ENCODE measurements at regions not wholly inside any gene's neighbourhood (a gene's known extent, or its start where the extent isn't known, plus 50 kb on each side); places are given as distances from the start of the nearest gene placed in this dataset.

DNA sequence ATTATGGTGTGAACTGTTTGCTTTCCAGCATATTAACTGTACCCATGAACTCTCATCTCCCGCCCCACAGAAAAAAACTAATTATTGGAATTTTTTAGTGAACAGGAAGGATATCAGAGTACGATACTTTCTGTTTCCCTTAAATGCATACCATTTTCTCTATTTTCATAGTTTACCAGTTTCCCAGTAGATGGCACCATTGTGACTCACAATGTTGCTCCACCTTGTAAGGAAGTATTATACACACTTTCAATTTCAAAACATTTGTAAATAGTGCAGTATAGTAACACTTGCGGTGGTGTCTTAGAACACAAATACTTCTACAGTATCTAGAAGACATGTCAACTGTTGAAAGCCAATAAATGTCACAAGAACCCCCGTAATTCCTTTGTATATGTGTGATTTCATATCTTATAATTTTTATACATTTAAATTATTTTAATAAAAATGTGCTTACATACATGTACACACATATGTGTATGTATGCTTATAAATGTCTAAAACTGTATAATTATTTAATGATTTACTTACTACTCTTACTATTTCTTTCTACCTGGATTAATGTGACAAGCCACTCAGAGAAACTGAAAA, 167.3 kb downstream of the SLIT2 start:
- Histone ChIP-seq H3K79me2 (ENCODE audit: low read depth) (no peaks in the 10 kb centered on the region), H3K4me1 (no peaks in the 10 kb centered on the region), H3K4me2 (no peak overlapping the region), H3K9me3 (ENCODE audit: low read depth) (no peaks in the 10 kb centered on the region), H3F3A (ENCODE audit: low read depth) (no peaks in the 10 kb centered on the region), H3K27ac (no peak overlapping the region), H3K4me3 (no peak overlapping the region), H3K27me3 (no peaks in the 10 kb centered on the region), H2AFZ (replicated peaks) (no peak overlapping the region), H4K20me1 (ENCODE audit: low read depth) (no peaks in the 10 kb centered on the region), H3K36me3 (no peaks in the 10 kb centered on the region), H3K9ac (no peak overlapping the region)
- DNase-seq (ENCODE audit: low spot score), result peak; percentile 40
- peaks cover 15% of the 10 kb centered on the region for H3K4me1 Mint-ChIP-seq
- TF ChIP-seq EZH2 (IDR thresholded peaks at IDR 0.05) (no peak), EZH2phosphoT487 (IDR thresholded peaks at IDR 0.05) (no peak)
- TF ChIP-seq, protein P1, sequence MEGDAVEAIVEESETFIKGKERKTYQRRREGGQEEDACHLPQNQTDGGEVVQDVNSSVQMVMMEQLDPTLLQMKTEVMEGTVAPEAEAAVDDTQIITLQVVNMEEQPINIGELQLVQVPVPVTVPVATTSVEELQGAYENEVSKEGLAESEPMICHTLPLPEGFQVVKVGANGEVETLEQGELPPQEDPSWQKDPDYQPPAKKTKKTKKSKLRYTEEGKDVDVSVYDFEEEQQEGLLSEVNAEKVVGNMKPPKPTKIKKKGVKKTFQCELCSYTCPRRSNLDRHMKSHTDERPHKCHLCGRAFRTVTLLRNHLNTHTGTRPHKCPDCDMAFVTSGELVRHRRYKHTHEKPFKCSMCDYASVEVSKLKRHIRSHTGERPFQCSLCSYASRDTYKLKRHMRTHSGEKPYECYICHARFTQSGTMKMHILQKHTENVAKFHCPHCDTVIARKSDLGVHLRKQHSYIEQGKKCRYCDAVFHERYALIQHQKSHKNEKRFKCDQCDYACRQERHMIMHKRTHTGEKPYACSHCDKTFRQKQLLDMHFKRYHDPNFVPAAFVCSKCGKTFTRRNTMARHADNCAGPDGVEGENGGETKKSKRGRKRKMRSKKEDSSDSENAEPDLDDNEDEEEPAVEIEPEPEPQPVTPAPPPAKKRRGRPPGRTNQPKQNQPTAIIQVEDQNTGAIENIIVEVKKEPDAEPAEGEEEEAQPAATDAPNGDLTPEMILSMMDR (IDR thresholded peaks at IDR 0.05), result peak; percentile 66
- no peak overlapping the region for H3K4me3 Mint-ChIP-seq
- peaks cover 5% of the 10 kb centered on the region for H3K36me3 Mint-ChIP-seq
- no peak overlapping the region for H3K27ac Mint-ChIP-seq
- H3K27me3 Mint-ChIP-seq (ENCODE audit: insufficient read depth, low read depth), result no peaks in the 10 kb centered on the region
- H3K9me3 Mint-ChIP-seq, result no peaks in the 10 kb centered on the region

DNA sequence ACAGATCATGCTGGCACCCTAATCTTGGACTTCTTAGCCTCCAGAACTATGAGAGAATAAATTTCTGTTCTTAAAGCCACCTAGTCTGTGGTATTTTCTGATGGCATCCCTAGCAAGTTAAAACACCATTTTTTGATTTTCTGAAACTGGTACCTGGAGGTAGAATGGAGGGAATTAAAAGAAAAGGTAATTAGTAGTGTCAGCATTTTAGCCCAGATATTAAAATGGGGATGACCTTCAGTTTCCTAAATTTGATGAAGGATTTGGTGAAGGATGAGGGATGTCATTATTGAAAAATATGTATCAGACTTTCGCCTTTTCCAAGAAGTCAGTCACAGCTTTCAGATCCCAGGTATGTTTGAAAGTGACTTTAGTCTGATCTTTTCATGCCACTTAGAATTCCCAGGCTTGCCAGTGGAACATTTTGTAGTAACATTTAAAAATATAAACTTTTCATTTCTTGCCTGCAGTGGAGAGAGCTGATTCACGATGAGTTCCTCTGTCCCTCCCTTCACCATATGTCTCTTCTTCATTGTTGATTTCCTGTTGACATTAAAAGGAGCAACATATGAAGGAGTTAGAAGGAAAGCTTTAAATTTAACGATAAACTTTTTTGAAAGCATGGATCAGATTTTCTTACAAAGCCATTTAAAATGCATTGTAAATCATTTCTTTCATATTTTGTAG, 169.4 kb downstream of the SLIT2 start:
- Histone ChIP-seq H3K4me3 (no peak overlapping the region), H2AFZ (replicated peaks) (no peak overlapping the region), H3K9ac (no peak overlapping the region), H3K27me3 (no peaks in the 10 kb centered on the region), H4K20me1 (ENCODE audit: low read depth) (no peaks in the 10 kb centered on the region), H3K27ac (no peak overlapping the region), H3K36me3 (no peaks in the 10 kb centered on the region), H3K4me2 (no peak overlapping the region), H3K4me1 (no peaks in the 10 kb centered on the region), H3K9me3 (ENCODE audit: low read depth) (no peaks in the 10 kb centered on the region), H3F3A (ENCODE audit: low read depth) (no peaks in the 10 kb centered on the region), H3K79me2 (ENCODE audit: low read depth) (no peaks in the 10 kb centered on the region)
- TF ChIP-seq EZH2 (IDR thresholded peaks at IDR 0.05), result no peak
- no peak for TF ChIP-seq EZH2phosphoT487 (IDR thresholded peaks at IDR 0.05)
- TF ChIP-seq, protein P1 (IDR thresholded peaks at IDR 0.05), result no peak
- Mint-ChIP-seq H3K4me1 (peaks cover 19% of the 10 kb centered on the region), H3K36me3 (peaks cover 2% of the 10 kb centered on the region), H3K4me3 (no peak overlapping the region), H3K9me3 (no peaks in the 10 kb centered on the region), H3K27ac (no peak overlapping the region), H3K27me3 (ENCODE audit: insufficient read depth, low read depth) (no peaks in the 10 kb centered on the region)
- DNase-seq (ENCODE audit: low spot score), result no peak

DNA sequence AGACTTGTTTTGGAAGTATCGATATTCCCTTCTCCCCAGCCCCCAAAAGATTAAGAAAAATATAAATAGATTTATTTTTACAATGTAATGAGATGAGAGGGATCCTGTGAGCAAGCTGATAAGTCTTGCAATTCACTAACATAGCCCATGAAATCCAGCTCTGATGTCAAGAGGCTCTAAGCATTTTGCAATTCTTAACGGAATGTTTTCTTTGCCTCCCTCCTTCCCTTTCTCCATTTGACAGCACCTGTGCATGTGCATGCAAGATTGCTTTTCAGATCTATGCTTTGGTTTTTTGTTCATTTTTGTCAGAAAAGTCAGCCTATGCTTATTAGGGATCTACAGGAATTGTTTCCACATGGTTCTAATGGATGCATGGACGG, 169.9 kb downstream of the SLIT2 start:
- no peaks in the 10 kb centered on the region for H3K36me3 ChIP-seq
- H3K9ac ChIP-seq, result no peak overlapping the region
- H3K27me3 ChIP-seq, result no peaks in the 10 kb centered on the region
- TF ChIP-seq, protein P1 (IDR thresholded peaks at IDR 0.05), result no peak
- TF ChIP-seq EZH2 (IDR thresholded peaks at IDR 0.05) (no peak), EZH2phosphoT487 (IDR thresholded peaks at IDR 0.05) (no peak)
- no peaks in the 10 kb centered on the region for H3F3A ChIP-seq (ENCODE audit: low read depth)
- H3K27ac ChIP-seq, result no peak overlapping the region
- DNase-seq (ENCODE audit: low spot score), result no peak
- no peak overlapping the region for H3K4me3 ChIP-seq
- Mint-ChIP-seq H3K27me3 (ENCODE audit: insufficient read depth, low read depth) (no peaks in the 10 kb centered on the region), H3K36me3 (no peaks in the 10 kb centered on the region), H3K27ac (no peak overlapping the region), H3K9me3 (no peaks in the 10 kb centered on the region), H3K4me3 (no peak overlapping the region), H3K4me1 (peaks cover 22% of the 10 kb centered on the region)
- no peak overlapping the region for H3K4me2 ChIP-seq
- H2AFZ ChIP-seq (replicated peaks), result no peak overlapping the region
- no peaks in the 10 kb centered on the region for H3K4me1 ChIP-seq
- no peaks in the 10 kb centered on the region for H3K79me2 ChIP-seq (ENCODE audit: low read depth)
- no peaks in the 10 kb centered on the region for H4K20me1 ChIP-seq (ENCODE audit: low read depth)
- no peaks in the 10 kb centered on the region for H3K9me3 ChIP-seq (ENCODE audit: low read depth)
